Smooth muscle cell (in vitro differentiated cells): ENCODE measurements at regions not wholly inside any gene's neighbourhood (a gene's known extent, or its start where the extent isn't known, plus 50 kb on each side); places are given as distances from the start of the nearest gene placed in this dataset.

ENCODE experiments used
- DNase-seq: peaks from one replicate; lab custom pipeline; 2025; ENCODE audit not compliant: unreplicated experiment; lab: John Stamatoyannopoulos, UW
- H2AFZ ChIP-seq: fragments of 200-600 bp; sonication (generic); 2 replicates; pipeline ENCODE4 v1.6.0; 2016; ENCODE audit warnings: antibody characterized with exemption, low read depth, mild to moderate bottlenecking
- H3F3A ChIP-seq: fragments of 200-600 bp; sonication (generic); 2 replicates; pipeline ENCODE4 v1.6.0; 2017; ENCODE audit warnings: antibody characterized with exemption, low read depth
- H3K27ac ChIP-seq: fragments of 200-600 bp; sonication (generic); 2 replicates; pipeline ENCODE4 v1.5.1; 2016; ENCODE audit warnings: low read depth, mild to moderate bottlenecking
- H3K27me3 ChIP-seq: fragments of 200-600 bp; sonication (generic); 2 replicates; pipeline ENCODE4 v1.6.1; 2016; ENCODE audit warnings: low read depth, mild to moderate bottlenecking
- H3K36me3 ChIP-seq: fragments of 200-600 bp; sonication (generic); 2 replicates; pipeline ENCODE4 v1.5.1; 2016; ENCODE audit warnings: low read depth
- H3K4me1 ChIP-seq: fragments of 200-600 bp; sonication (generic); 2 replicates; pipeline ENCODE4 v1.5.1; 2016; ENCODE audit warnings: low read depth
- H3K4me2 ChIP-seq: fragments of 200-600 bp; sonication (generic); 2 replicates; pipeline ENCODE4 v1.6.0; 2016; ENCODE audit warnings: mild to moderate bottlenecking
- H3K4me3 ChIP-seq: fragments of 200-600 bp; sonication (generic); 2 replicates; pipeline ENCODE4 v1.5.1; 2016; ENCODE audit warnings: mild to moderate bottlenecking
- H3K79me2 ChIP-seq: fragments of 200-600 bp; sonication (generic); 2 replicates; pipeline ENCODE4 v1.6.0; 2016; ENCODE audit warnings: low read depth, mild to moderate bottlenecking
- H3K9ac ChIP-seq: fragments of 200-600 bp; sonication (generic); 2 replicates; pipeline ENCODE4 v1.6.0; 2016; ENCODE audit warnings: low read depth
- H3K9me3 ChIP-seq: fragments of 200-600 bp; sonication (generic); replicated peaks from 2 replicates; pipeline ENCODE4 v1.5.1; 2016; ENCODE audit warnings: low read depth
- H4K20me1 ChIP-seq: fragments of 200-600 bp; sonication (generic); 2 replicates; pipeline ENCODE4 v1.6.0; 2016; ENCODE audit warnings: low read depth
- CTCF ChIP-seq: fragments of 200-600 bp; sonication (generic); IDR thresholded peaks from 2 replicates; pipeline ENCODE4 v1.5.1; 2017; ENCODE audit warnings: borderline replicate concordance, mild to moderate bottlenecking, antibody characterized with exemption; ENCODE audit not compliant: insufficient read depth, poor library complexity, severe bottlenecking
- WGBS: methylation state at CpG from one replicate; pipeline ENCODE4 v1.1.7; 2016; ENCODE audit warnings: low lambda C conversion rate; 5-methylcytosine and 5-hydroxymethylcytosine counted together

GRCh38 chr1:229102741-229103391 lies 168.0 kb upstream of the RAB4A start:
- H2AFZ ChIP-seq, result no peak overlapping the region
- WGBS, result 74% methylated on average over 2 of the region's 2 CpGs
- H3K9ac ChIP-seq, result no peak overlapping the region
- DNase-seq, result no peak
- no peak overlapping the region for H3K4me3 ChIP-seq
- H3K36me3 ChIP-seq, result no peaks in the 10 kb centered on the region
- H3K79me2 ChIP-seq, result no peaks in the 10 kb centered on the region
- no peaks in the 10 kb centered on the region for H4K20me1 ChIP-seq
- peak overlapping the region; percentile 23 for H3K4me2 ChIP-seq
- no peaks in the 10 kb centered on the region for H3F3A ChIP-seq
- H3K27me3 ChIP-seq, result no peaks in the 10 kb centered on the region
- peak; percentile 25 for TF ChIP-seq CTCF
- H3K9me3 ChIP-seq, result no peaks in the 10 kb centered on the region
- H3K4me1 ChIP-seq, result peaks cover 10% of the 10 kb centered on the region
- no peak overlapping the region for H3K27ac ChIP-seq

DNA sequence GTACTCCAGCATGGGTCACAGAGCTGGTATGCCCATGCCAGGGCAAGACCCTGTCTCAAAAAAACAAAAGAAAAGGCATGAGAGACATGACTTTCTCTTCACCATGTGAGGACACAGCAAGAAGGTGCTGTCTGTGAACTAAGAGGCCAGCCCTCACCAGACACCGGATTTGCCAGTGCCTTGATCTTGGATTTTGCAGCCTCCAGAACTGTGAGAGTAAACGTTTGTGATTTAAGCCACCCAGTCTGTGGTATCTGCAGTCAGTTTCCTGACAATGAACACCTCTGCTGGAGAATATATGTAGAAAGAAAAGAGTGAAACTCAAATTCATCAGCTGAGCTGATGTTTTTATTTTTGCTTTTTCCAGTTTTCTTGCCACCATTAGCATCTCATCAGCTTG lies 166.3 kb upstream of the RAB4A start:
- no peak overlapping the region for H2AFZ ChIP-seq
- no peak overlapping the region for H3K27ac ChIP-seq
- no peaks in the 10 kb centered on the region for H3K9me3 ChIP-seq
- H3K4me2 ChIP-seq, result no peak overlapping the region
- H3K27me3 ChIP-seq, result no peaks in the 10 kb centered on the region
- no peaks in the 10 kb centered on the region for H3F3A ChIP-seq
- TF ChIP-seq CTCF, result no peak
- no peak overlapping the region for H3K4me3 ChIP-seq
- DNase-seq, result no peak
- H3K4me1 ChIP-seq, result peaks cover 10% of the 10 kb centered on the region
- H3K36me3 ChIP-seq, result no peaks in the 10 kb centered on the region
- no peaks in the 10 kb centered on the region for H4K20me1 ChIP-seq
- WGBS, result 55% methylated on average over 2 of the region's 2 CpGs
- no peaks in the 10 kb centered on the region for H3K79me2 ChIP-seq
- no peak overlapping the region for H3K9ac ChIP-seq

GRCh38 chr1:229105109-229105508 lies 165.8 kb upstream of the RAB4A start:
- no peak overlapping the region for H3K4me3 ChIP-seq

More at GRCh38 chr1:229105109-229105508, 165.8 kb upstream of the RAB4A start:
- no peak overlapping the region for H3K4me2 ChIP-seq
- no peak for DNase-seq
- no peaks in the 10 kb centered on the region for H3K27me3 ChIP-seq
- no peak for TF ChIP-seq CTCF
- H3F3A ChIP-seq, result no peaks in the 10 kb centered on the region
- no peaks in the 10 kb centered on the region for H4K20me1 ChIP-seq
- no peak overlapping the region for H2AFZ ChIP-seq
- H3K36me3 ChIP-seq, result no peaks in the 10 kb centered on the region
- WGBS, result 95% methylated on average over 3 of the region's 3 CpGs
- H3K27ac ChIP-seq, result no peak overlapping the region
- no peaks in the 10 kb centered on the region for H3K9me3 ChIP-seq
- H3K9ac ChIP-seq, result no peak overlapping the region
- H3K79me2 ChIP-seq, result no peaks in the 10 kb centered on the region
- H3K4me1 ChIP-seq, result peaks cover 10% of the 10 kb centered on the region
